Right ventricle myocardium superior (tissue), 1 donor: ENCODE measurements at regions not wholly inside any gene's neighbourhood (a gene's known extent, or its start where the extent isn't known, plus 50 kb on each side); places are given as distances from the start of the nearest gene placed in this dataset.
"Not testable (repeated sequence)": the region's sequence is repeated elsewhere in the genome, so short reads cannot be mapped to it uniquely, and the experiment has no call there.

Experiments used
- ATAC-seq: fragments of 200-7000 bp; cut with Tn5 transposase; one replicate; pipeline ENCODE4 v1.9.1; 2020; ENCODE audit warnings: mild to moderate bottlenecking; ENCODE audit not compliant: poor library complexity
- DNase-seq: peaks from one replicate; pipeline ENCODE4 v3.0.0-alpha.2; 2020
- intact Hi-C: fragments of 100-400 bp; cut with DNase I; formaldehyde crosslinking; loops from one replicate; pipeline ENCODE4 v1.11.2; 2022
- donor health status: DM: no; HTN: yes; CAD: no; lungs with severe emphysema.

GRCh38 chr1:73044241-73045036 is 762.1 kb upstream of the NEGR1 start:
- intact Hi-C loops, result no loop called here
- DNase-seq (peak; percentile 27), ATAC-seq (no peak)

GRCh38 chr1:73042403-73042802 is 760.1 kb upstream of the NEGR1 start:
- intact Hi-C loops, result no loop called here
- DNase-seq (no peak), ATAC-seq (no peak)

- intact Hi-C loops, result no loop called here
- ATAC-seq (no peak), DNase-seq (no peak)
Measured at GRCh38 chr1:73040811-73041210, 758.5 kb upstream of the NEGR1 start.

- no peak for DNase-seq
- ATAC-seq, result no peak
- intact Hi-C loops, result no loop called here
Measured at GRCh38 chr1:73034271-73034670, 751.9 kb upstream of the NEGR1 start.

- no peak for ATAC-seq
- DNase-seq, result no peak
- intact Hi-C loops, result no loop called here
Measured at GRCh38 chr1:73033640-73034039, 751.3 kb upstream of the NEGR1 start.

GRCh38 chr1:73029571-73029970 is 747.2 kb upstream of the NEGR1 start:
- intact Hi-C loops, result no loop called here
- no peak for ATAC-seq
- no peak for DNase-seq

GRCh38 chr1:73026114-73026513 is 743.8 kb upstream of the NEGR1 start:
- no peak for DNase-seq

GRCh38 chr1:73009938-73010337 is 727.6 kb upstream of the NEGR1 start:
- intact Hi-C loops, result no loop called here
- no peak for ATAC-seq
- DNase-seq, result no peak

More at GRCh38 chr1:73026114-73026513, 743.8 kb upstream of the NEGR1 start:
- intact Hi-C loops, result no loop called here
- no peak for ATAC-seq

GRCh38 chr1:73009311-73009710 is 727.0 kb upstream of the NEGR1 start:
- no peak for DNase-seq
- no peak for ATAC-seq
- intact Hi-C loops, result no loop called here

- intact Hi-C loops, result no loop called here
- no peak for DNase-seq
- no peak for ATAC-seq
Measured at GRCh38 chr1:72997624-72998023, 715.3 kb upstream of the NEGR1 start.

- intact Hi-C loops, result no loop called here
- ATAC-seq, result no peak
Measured at GRCh38 chr1:72997041-72997440, 714.7 kb upstream of the NEGR1 start.

GRCh38 chr1:72987871-72988270 is 705.5 kb upstream of the NEGR1 start:
- intact Hi-C loops, DNase-seq, ATAC-seq: not testable (repeated sequence)

More at GRCh38 chr1:72997041-72997440, 714.7 kb upstream of the NEGR1 start:
- DNase-seq, result no peak

- intact Hi-C loops, result no loop called here
- ATAC-seq (no peak), DNase-seq (no peak)
Measured at GRCh38 chr1:72986591-72987290, 704.4 kb upstream of the NEGR1 start.

- ATAC-seq, intact Hi-C loops, DNase-seq: not testable (repeated sequence)
Measured at GRCh38 chr1:72985024-72985423, 702.7 kb upstream of the NEGR1 start.

- intact Hi-C loops, DNase-seq, ATAC-seq: not testable (repeated sequence)
Measured at GRCh38 chr1:72983011-72983410, 700.7 kb upstream of the NEGR1 start.

GRCh38 chr1:72969461-72969860 is 687.1 kb upstream of the NEGR1 start:
- no peak for DNase-seq
- intact Hi-C loops, result no loop called here
- no peak for ATAC-seq

GRCh38 chr1:72954943-72955342 is 672.6 kb upstream of the NEGR1 start:
- intact Hi-C loops, result no loop called here
- ATAC-seq (no peak), DNase-seq (no peak)

GRCh38 chr1:72950900-72951299 is 668.6 kb upstream of the NEGR1 start:
- DNase-seq, ATAC-seq, intact Hi-C loops: not testable (repeated sequence)

- ATAC-seq, result no peak
- intact Hi-C loops, result no loop called here
- DNase-seq, result no peak
Measured at GRCh38 chr1:72946903-72947499, 664.7 kb upstream of the NEGR1 start.

GRCh38 chr1:72942008-72942407 is 659.7 kb upstream of the NEGR1 start:
- intact Hi-C loops, result no loop called here
- no peak for ATAC-seq
- DNase-seq, result no peak
